HepG2 (cell line): ENCODE measurements at regions not wholly inside any gene's neighbourhood (a gene's known extent, or its start where the extent isn't known, plus 50 kb on each side); places are given as distances from the start of the nearest gene placed in this dataset.

Source experiments
- ATAC-seq: fragments of 200-7000 bp; cut with Tn5 transposase; 3 replicates; pipeline ENCODE4 v1.9.1; 2020; ENCODE audit warnings: mild to moderate bottlenecking, moderate library complexity
- BruUV-seq: library from RNA; stranded (reverse); fragments of 400-500 nt; replicated peaks from 2 replicates; lab custom pipeline; 2021; lab: Mats Ljungman, UMichigan
- CTCF ChIA-PET: fragments of 300-600 bp; formaldehyde crosslinking; extraction: SDS; loops from one replicate; lab custom pipeline; 2021; ENCODE audit warnings: low total read pairs, inconsistent platforms, low intra/inter-chr PET ratio; lab: Yijun Ruan, JAX
- POLR2A ChIA-PET: fragments of 350-600 bp; sonication (Branson Sonifier 250); formaldehyde crosslinking; loops from one replicate; lab custom pipeline; 2020; ENCODE audit warnings: antibody characterized with exemption, inconsistent platforms; lab: Yijun Ruan, JAX
- DNase-seq: peaks from one replicate; pipeline ENCODE4 v3.0.0-alpha.2; 2015; ENCODE audit warnings: low spot score
- FAIRE-seq: peaks from 3 replicates; lab custom pipeline; 2011; peaks lifted over from hg19 to GRCh38; lab: Jason Lieb, UNC
- H2AFZ ChIP-seq: one replicate; pipeline ENCODE4 v1.6.1; 2011; ENCODE audit warnings: low read length, inconsistent platforms
- H3K27ac ChIP-seq: fragments of 300-600 bp; 3 replicates; pipeline ENCODE4 v1.8.0; 2011; ENCODE audit warnings: mixed run types, mild to moderate bottlenecking, mixed read lengths, low read length, inconsistent platforms; ENCODE audit not compliant: insufficient read depth; ENCODE audit errors: extremely low read length
- H3K27me3 ChIP-seq, 2 experiments: fragments of 200-600 bp in 1 of 2; 2 replicates in 1 of 2; 3 replicates in 1 of 2; pipeline versions ENCODE4 v1.6.0 to v1.8.0; 2011; ENCODE audit warnings: low read length in 2 of 2, mild to moderate bottlenecking in 2 of 2, moderate library complexity in 2 of 2, inconsistent platforms in 1 of 2; ENCODE audit not compliant: insufficient read depth in 2 of 2, control insufficient read depth in 1 of 2
- H3K36me3 ChIP-seq, 2 experiments: fragments of 200-600 bp in 1 of 2; replicated peaks in 1 of 2; 2 replicates in 1 of 2; 3 replicates in 1 of 2; pipeline versions ENCODE4 v1.5.1 to v1.8.0; 2011; ENCODE audit warnings: low read length in 2 of 2, inconsistent platforms in 1 of 2; ENCODE audit not compliant: insufficient read depth in 2 of 2, control insufficient read depth in 1 of 2
- H3K4me1 ChIP-seq: 2 replicates; pipeline ENCODE4 v1.5.1; 2012; ENCODE audit warnings: low read length, inconsistent platforms; ENCODE audit not compliant: insufficient read depth
- H3K4me2 ChIP-seq: 2 replicates; pipeline ENCODE4 v1.6.0; 2011; ENCODE audit warnings: low read depth, low read length, inconsistent platforms
- H3K4me3 ChIP-seq, 3 experiments: fragments of 200-600 bp in 1 of 3; sonication (generic), shearing (Covaris generic) in 1 of 3; replicated peaks in 1 of 3; 2 replicates each; pipeline ENCODE4 v1.5.1; 2011 to 2016; ENCODE audit warnings: low read length in 3 of 3, inconsistent platforms in 2 of 3, low read depth in 2 of 3, mild to moderate bottlenecking in 2 of 3, control low read depth in 1 of 3, mixed read lengths in 1 of 3; ENCODE audit not compliant: insufficient read depth in 1 of 3
- H3K79me2 ChIP-seq: one replicate; pipeline ENCODE4 v1.6.1; 2011; ENCODE audit warnings: low read length, inconsistent platforms; ENCODE audit not compliant: insufficient read depth
- H3K9ac ChIP-seq: 2 replicates; pipeline ENCODE4 v1.6.0; 2011; ENCODE audit warnings: mild to moderate bottlenecking, low read depth, low read length, inconsistent platforms; ENCODE audit not compliant: insufficient read depth
- H3K9me3 ChIP-seq: 2 replicates; pipeline ENCODE4 v1.5.1; 2012; ENCODE audit warnings: mild to moderate bottlenecking, low read length
- H4K20me1 ChIP-seq: 2 replicates; pipeline ENCODE4 v1.6.0; 2011; ENCODE audit warnings: inconsistent platforms, mild to moderate bottlenecking, low read length, moderate library complexity; ENCODE audit not compliant: insufficient read depth
- HMG20A ChIP-seq: IDR thresholded peaks from 2 replicates; pipeline ENCODE4 v1.6.1; 2016; ENCODE audit warnings: borderline replicate concordance
- HNRNPL ChIP-seq: fragments of 200-400 bp; formaldehyde crosslinking; IDR thresholded peaks from 2 replicates; pipeline ENCODE4 v1.6.1; 2017; ENCODE audit warnings: mild to moderate bottlenecking, low read depth, low read length
- MAF1 ChIP-seq: sonication (generic); formaldehyde crosslinking; IDR thresholded peaks from 2 replicates; pipeline ENCODE4 v1.5.0; 2020; ENCODE audit warnings: missing genetic modification reagents, borderline replicate concordance
- NFKB2 ChIP-seq: sonication (generic); formaldehyde crosslinking; IDR thresholded peaks from 2 replicates; pipeline ENCODE4 v1.4.0; 2020; ENCODE audit warnings: missing genetic modification reagents, borderline replicate concordance
- PCBP1 ChIP-seq: fragments of 200-400 bp; formaldehyde crosslinking; IDR thresholded peaks from 2 replicates; pipeline ENCODE4 v1.6.1; 2017; ENCODE audit warnings: mild to moderate bottlenecking, low read depth, low read length, borderline replicate concordance
- TGIF2 ChIP-seq: IDR thresholded peaks from 2 replicates; pipeline ENCODE4 v1.6.1; 2016; ENCODE audit warnings: control low read depth, missing compliant biosample characterization
- THYN1 ChIP-seq: sonication (generic); formaldehyde crosslinking; IDR thresholded peaks from 2 replicates; pipeline ENCODE4 v1.8.1; 2023; ENCODE audit warnings: low read depth, mild to moderate bottlenecking, moderate library complexity, missing genetic modification reagents, borderline replicate concordance
- ZNF773 ChIP-seq: sonication (generic); formaldehyde crosslinking; IDR thresholded peaks from 2 replicates; pipeline ENCODE4 v1.4.0; 2020; ENCODE audit warnings: missing genetic modification reagents, borderline replicate concordance
- ZNF782 ChIP-seq: sonication (generic); formaldehyde crosslinking; IDR thresholded peaks from 2 replicates; pipeline ENCODE4 v1.4.0; 2020; ENCODE audit warnings: missing genetic modification reagents, mild to moderate bottlenecking, borderline replicate concordance
- WGBS: methylation state at CpG from one replicate; pipeline ENCODE4 v1.1.6; 2017; ENCODE audit warnings: low lambda C conversion rate; 5-methylcytosine and 5-hydroxymethylcytosine counted together
- in situ Hi-C: cut with HindIII; loops from 2 replicates; pipeline ENCODE4 v1.10.0; 2017; ENCODE audit warnings: low pct_unique_long_range_greater_than_20kb; ENCODE audit not compliant: extremely low pct_ligation_motif_present
- intact Hi-C: fragments of 100-400 bp; cut with micrococcal nuclease; formaldehyde crosslinking; loops from one replicate; pipeline ENCODE4 v1.10.0; 2022; ENCODE audit not compliant: unreplicated experiment
- TF ChIP-seq, protein P1 (sequence below): sonication (generic); formaldehyde crosslinking; conservative IDR thresholded peaks from 2 replicates; pipeline ENCODE4 v1.8.0; 2022; ENCODE audit warnings: missing genetic modification reagents
- TF ChIP-seq, protein P2 (sequence below): IDR thresholded peaks from 2 replicates; pipeline ENCODE4 v1.6.1; 2016
- TF ChIP-seq, protein P3 (sequence below): sonication (generic); formaldehyde crosslinking; IDR thresholded peaks from 2 replicates; pipeline ENCODE4 v1.8.0; 2022; ENCODE audit warnings: missing genetic modification reagents, mild to moderate bottlenecking, borderline replicate concordance
- TF ChIP-seq, protein P4 (sequence below): sonication (generic); formaldehyde crosslinking; conservative IDR thresholded peaks from 2 replicates; pipeline ENCODE4 v1.4.0; 2020; ENCODE audit warnings: missing genetic modification reagents

DNA sequence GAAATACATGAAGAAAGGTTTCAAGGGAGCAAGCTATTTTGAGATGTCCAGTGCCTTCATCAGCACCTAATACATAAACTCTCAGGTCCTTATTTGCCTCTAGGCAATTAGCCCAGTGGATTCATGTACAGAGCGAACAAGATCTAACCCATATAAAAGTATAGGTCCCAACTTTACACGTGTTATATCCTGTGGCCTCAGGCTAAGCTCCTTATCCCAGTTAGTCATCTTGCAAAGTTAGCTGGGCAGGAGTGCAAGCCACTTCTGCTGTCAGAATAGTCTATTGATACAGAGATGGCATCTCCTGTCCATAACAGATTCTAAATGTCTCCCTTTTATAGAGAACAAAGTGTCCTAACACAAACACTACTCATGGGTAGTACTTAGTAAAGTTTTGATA lies 203.9 kb upstream of the PIK3C3 start:
- FAIRE-seq (no peak), DNase-seq (no peak), ATAC-seq (no peak)
- WGBS: 0% methylated on average over 2 of the region's 2 CpGs
- intact Hi-C loops: no loop called here
- Histone ChIP-seq H3K4me2 (no peak overlapping the region), H4K20me1 (no peaks in the 10 kb centered on the region), H3K79me2 (no peaks in the 10 kb centered on the region), H3K4me1 (no peaks in the 10 kb centered on the region), H3K4me3 (no peak overlapping the region), H3K27ac (no peak overlapping the region), H3K36me3 (no peaks in the 10 kb centered on the region), H3K9me3 (no peaks in the 10 kb centered on the region), H3K27me3 (no peaks in the 10 kb centered on the region; a peak in 1 of 5 replicates), H3K9ac (no peak overlapping the region), H2AFZ (no peak overlapping the region)
- no TSS peak for BruUV-seq
- CTCF ChIA-PET: no interaction called here
- in situ Hi-C loops: no loop called here
- POLR2A ChIA-PET: no interaction called here
- TF ChIP-seq, protein P1, sequence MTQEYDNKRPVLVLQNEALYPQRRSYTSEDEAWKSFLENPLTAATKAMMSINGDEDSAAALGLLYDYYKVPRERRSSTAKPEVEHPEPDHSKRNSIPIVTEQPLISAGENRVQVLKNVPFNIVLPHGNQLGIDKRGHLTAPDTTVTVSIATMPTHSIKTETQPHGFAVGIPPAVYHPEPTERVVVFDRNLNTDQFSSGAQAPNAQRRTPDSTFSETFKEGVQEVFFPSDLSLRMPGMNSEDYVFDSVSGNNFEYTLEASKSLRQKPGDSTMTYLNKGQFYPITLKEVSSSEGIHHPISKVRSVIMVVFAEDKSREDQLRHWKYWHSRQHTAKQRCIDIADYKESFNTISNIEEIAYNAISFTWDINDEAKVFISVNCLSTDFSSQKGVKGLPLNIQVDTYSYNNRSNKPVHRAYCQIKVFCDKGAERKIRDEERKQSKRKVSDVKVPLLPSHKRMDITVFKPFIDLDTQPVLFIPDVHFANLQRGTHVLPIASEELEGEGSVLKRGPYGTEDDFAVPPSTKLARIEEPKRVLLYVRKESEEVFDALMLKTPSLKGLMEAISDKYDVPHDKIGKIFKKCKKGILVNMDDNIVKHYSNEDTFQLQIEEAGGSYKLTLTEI (CRISPR knock-in tag): no peak
- TF ChIP-seq, protein P2, sequence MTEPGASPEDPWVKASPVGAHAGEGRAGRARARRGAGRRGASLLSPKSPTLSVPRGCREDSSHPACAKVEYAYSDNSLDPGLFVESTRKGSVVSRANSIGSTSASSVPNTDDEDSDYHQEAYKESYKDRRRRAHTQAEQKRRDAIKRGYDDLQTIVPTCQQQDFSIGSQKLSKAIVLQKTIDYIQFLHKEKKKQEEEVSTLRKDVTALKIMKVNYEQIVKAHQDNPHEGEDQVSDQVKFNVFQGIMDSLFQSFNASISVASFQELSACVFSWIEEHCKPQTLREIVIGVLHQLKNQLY (CRISPR knock-in tag): no peak
- TF ChIP-seq MAF1 (CRISPR knock-in tag) (no peak), PCBP1 (no peak), ZNF773 (CRISPR knock-in tag) (no peak), HNRNPL (no peak), HMG20A (no peak), THYN1 (CRISPR knock-in tag) (no peak), NFKB2 (no peak), ZNF782 (CRISPR knock-in tag) (no peak), TGIF2 (CRISPR knock-in tag) (no peak)
- TF ChIP-seq, protein P3, sequence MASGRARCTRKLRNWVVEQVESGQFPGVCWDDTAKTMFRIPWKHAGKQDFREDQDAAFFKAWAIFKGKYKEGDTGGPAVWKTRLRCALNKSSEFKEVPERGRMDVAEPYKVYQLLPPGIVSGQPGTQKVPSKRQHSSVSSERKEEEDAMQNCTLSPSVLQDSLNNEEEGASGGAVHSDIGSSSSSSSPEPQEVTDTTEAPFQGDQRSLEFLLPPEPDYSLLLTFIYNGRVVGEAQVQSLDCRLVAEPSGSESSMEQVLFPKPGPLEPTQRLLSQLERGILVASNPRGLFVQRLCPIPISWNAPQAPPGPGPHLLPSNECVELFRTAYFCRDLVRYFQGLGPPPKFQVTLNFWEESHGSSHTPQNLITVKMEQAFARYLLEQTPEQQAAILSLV (CRISPR knock-in tag): no peak
- TF ChIP-seq, protein P4, sequence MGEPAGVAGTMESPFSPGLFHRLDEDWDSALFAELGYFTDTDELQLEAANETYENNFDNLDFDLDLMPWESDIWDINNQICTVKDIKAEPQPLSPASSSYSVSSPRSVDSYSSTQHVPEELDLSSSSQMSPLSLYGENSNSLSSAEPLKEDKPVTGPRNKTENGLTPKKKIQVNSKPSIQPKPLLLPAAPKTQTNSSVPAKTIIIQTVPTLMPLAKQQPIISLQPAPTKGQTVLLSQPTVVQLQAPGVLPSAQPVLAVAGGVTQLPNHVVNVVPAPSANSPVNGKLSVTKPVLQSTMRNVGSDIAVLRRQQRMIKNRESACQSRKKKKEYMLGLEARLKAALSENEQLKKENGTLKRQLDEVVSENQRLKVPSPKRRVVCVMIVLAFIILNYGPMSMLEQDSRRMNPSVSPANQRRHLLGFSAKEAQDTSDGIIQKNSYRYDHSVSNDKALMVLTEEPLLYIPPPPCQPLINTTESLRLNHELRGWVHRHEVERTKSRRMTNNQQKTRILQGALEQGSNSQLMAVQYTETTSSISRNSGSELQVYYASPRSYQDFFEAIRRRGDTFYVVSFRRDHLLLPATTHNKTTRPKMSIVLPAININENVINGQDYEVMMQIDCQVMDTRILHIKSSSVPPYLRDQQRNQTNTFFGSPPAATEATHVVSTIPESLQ: no peak
